ENCODE measurements at regions not wholly inside any gene's neighbourhood (a gene's known extent, or its start where the extent isn't known, plus 50 kb on each side); places are given as distances from the start of the nearest gene placed in this dataset.

GRCh38 chr2:12068796-12069538 is 322.5 kb downstream of the LPIN1 start:
- TF ChIP-seq POLR2AphosphoS5 (IDR thresholded peaks at IDR 0.05; ENCODE audit: insufficient read depth, low read depth, low read length): no peak
- TF ChIP-seq CTCF (IDR thresholded peaks at IDR 0.05; ENCODE audit: extremely low read depth in 1 of 2, insufficient read depth in 1 of 2, low read depth in 1 of 2, low read length in 2 of 2): no peak
- TF ChIP-seq JUN (IDR thresholded peaks at IDR 0.05; ENCODE audit: borderline replicate concordance, insufficient read depth, insufficient read length, low read depth): no peak
- TF ChIP-seq, protein P1, sequence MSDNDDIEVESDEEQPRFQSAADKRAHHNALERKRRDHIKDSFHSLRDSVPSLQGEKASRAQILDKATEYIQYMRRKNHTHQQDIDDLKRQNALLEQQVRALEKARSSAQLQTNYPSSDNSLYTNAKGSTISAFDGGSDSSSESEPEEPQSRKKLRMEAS (IDR thresholded peaks at IDR 0.05; ENCODE audit: insufficient read depth, insufficient read length): no peak
- TF ChIP-seq EZH2 (IDR thresholded peaks at IDR 0.05; ENCODE audit: borderline replicate concordance, low read depth, low read length, severe bottlenecking): no peak
- no peak for TF ChIP-seq FOS (IDR thresholded peaks at IDR 0.05; ENCODE audit: borderline replicate concordance, insufficient read depth, low read length)
- no peak for TF ChIP-seq POLR2A (IDR thresholded peaks at IDR 0.05; ENCODE audit: low read depth, low read length)
- no peak for TF ChIP-seq MYC (IDR thresholded peaks at IDR 0.05; ENCODE audit: low read depth, low read length)

Measured in endothelial cell of umbilical vein (primary cell).